Activated CD8-positive, alpha-beta T cell treated with anti-CD3 and anti-CD28 coated beads for 36 hours (primary cell): ENCODE measurements at regions not wholly inside any gene's neighbourhood (a gene's known extent, or its start where the extent isn't known, plus 50 kb on each side); places are given as distances from the start of the nearest gene placed in this dataset.

Source experiments
- ATAC-seq: fragments of 200-7000 bp; cut with Tn5 transposase; one replicate; pipeline ENCODE4 v1.10.0; 2021; ENCODE audit warnings: mild to moderate bottlenecking, moderate library complexity
- CTCF ChIA-PET: fragments of 350-600 bp; sonication (Branson Sonifier 250); formaldehyde crosslinking; loops from one replicate; lab custom pipeline; 2021; ENCODE audit warnings: antibody characterized with exemption; lab: Charles Lee
- POLR2A ChIA-PET: fragments of 350-600 bp; sonication (Branson Sonifier 250); formaldehyde crosslinking; loops from one replicate; lab custom pipeline; 2021; ENCODE audit warnings: antibody characterized with exemption; lab: Charles Lee
- DNase-seq: peaks from one replicate; pipeline ENCODE4 v3.0.0-alpha.2; 2020
- H3K27ac Mint-ChIP-seq: one replicate; pipeline ENCODE4 v1.8.0; 2021; ENCODE audit warnings: mild to moderate bottlenecking, mixed read lengths
- H3K27me3 Mint-ChIP-seq: one replicate; pipeline ENCODE4 v1.8.0; 2021; ENCODE audit warnings: mixed read lengths
- H3K36me3 Mint-ChIP-seq: one replicate; pipeline ENCODE4 v1.8.0; 2021; ENCODE audit warnings: low read depth, mixed read lengths
- H3K4me1 Mint-ChIP-seq: one replicate; pipeline ENCODE4 v1.8.0; 2021; ENCODE audit warnings: low read depth, mixed read lengths
- H3K4me3 Mint-ChIP-seq: one replicate; pipeline ENCODE4 v1.8.0; 2021; ENCODE audit warnings: mild to moderate bottlenecking, moderate library complexity, mixed read lengths
- H3K9me3 Mint-ChIP-seq: one replicate; pipeline ENCODE4 v1.8.0; 2021; ENCODE audit warnings: mixed read lengths
- CTCF ChIP-seq: fragments of 200-600 bp; IDR thresholded peaks from one replicate; pipeline ENCODE4 v1.8.0; 2022; ENCODE audit warnings: antibody characterized with exemption, mild to moderate bottlenecking
- intact Hi-C: fragments of 100-400 bp; cut with micrococcal nuclease; formaldehyde crosslinking; loops from one replicate; pipeline ENCODE4 v1.10.0; 2022

- intact Hi-C loops = no loop called here
Observed at GRCh38 chr2:16275131-16275530, 334.8 kb downstream of the MYCN start.

GRCh38 chr2:16273111-16273510, 332.8 kb downstream of the MYCN start:
- ATAC-seq (no peak), DNase-seq (no peak)
- no peak for TF ChIP-seq CTCF
- no peaks in the 10 kb centered on the region for H3K36me3 Mint-ChIP-seq
- no peaks in the 10 kb centered on the region for H3K9me3 Mint-ChIP-seq
- no peak overlapping the region for H3K4me3 Mint-ChIP-seq
- ChIA-PET POLR2A (no interaction called here), CTCF (interaction anchor here (1.2 kb wide), 1 partner anchor 8 kb away, joined by 3 read pairs; no protein-coding TSS in a partner anchor)
- H3K4me1 Mint-ChIP-seq = no peaks in the 10 kb centered on the region
- H3K27ac Mint-ChIP-seq = no peak overlapping the region
- no peaks in the 10 kb centered on the region for H3K27me3 Mint-ChIP-seq
- intact Hi-C loops = no loop called here

More at GRCh38 chr2:16275131-16275530, 334.8 kb downstream of the MYCN start:
- ChIA-PET CTCF (no interaction called here), POLR2A (no interaction called here)
- DNase-seq (no peak), ATAC-seq (no peak)
- Mint-ChIP-seq H3K4me3 (no peak overlapping the region), H3K27ac (no peak overlapping the region), H3K9me3 (no peaks in the 10 kb centered on the region), H3K4me1 (no peaks in the 10 kb centered on the region), H3K36me3 (no peaks in the 10 kb centered on the region), H3K27me3 (no peaks in the 10 kb centered on the region)
- no peak for TF ChIP-seq CTCF

GRCh38 chr2:16272038-16272788, 331.9 kb downstream of the MYCN start:
- Mint-ChIP-seq H3K27ac (no peak overlapping the region), H3K27me3 (no peaks in the 10 kb centered on the region), H3K9me3 (no peaks in the 10 kb centered on the region), H3K36me3 (no peaks in the 10 kb centered on the region), H3K4me1 (no peaks in the 10 kb centered on the region), H3K4me3 (no peak overlapping the region)
- ChIA-PET POLR2A (interaction anchor here (0.8 kb wide), 1 partner anchor 12 kb away, joined by 3 read pairs; no protein-coding TSS in a partner anchor), CTCF (interaction anchor here (1.2 to 1.4 kb wide), 2 partner anchors 9 to 37 kb away, joined by 3 read pairs; no protein-coding TSS in a partner anchor)
- no peak for TF ChIP-seq CTCF
- intact Hi-C loops = no loop called here
- DNase-seq (no peak), ATAC-seq (no peak)

GRCh38 chr2:16271231-16271896, 331.0 kb downstream of the MYCN start:
- H3K36me3 Mint-ChIP-seq = no peaks in the 10 kb centered on the region
- no peak overlapping the region for H3K4me3 Mint-ChIP-seq
- CTCF ChIA-PET = interaction anchor here (1.4 kb wide), 1 partner anchor 38 kb away, joined by 3 read pairs; no protein-coding TSS in a partner anchor
- no peak for TF ChIP-seq CTCF
- intact Hi-C loops = no loop called here
- H3K27me3 Mint-ChIP-seq = no peaks in the 10 kb centered on the region
- no peak overlapping the region for H3K27ac Mint-ChIP-seq
- POLR2A ChIA-PET = interaction anchor here (0.8 kb wide), 1 partner anchor 11 kb away, joined by 3 read pairs; no protein-coding TSS in a partner anchor
- H3K4me1 Mint-ChIP-seq = no peaks in the 10 kb centered on the region
- no peak for ATAC-seq
- no peaks in the 10 kb centered on the region for H3K9me3 Mint-ChIP-seq
- no peak for DNase-seq

- DNase-seq = no peak
- ChIA-PET CTCF (no interaction called here), POLR2A (no interaction called here)
- TF ChIP-seq CTCF = no peak
- H3K27me3 Mint-ChIP-seq = no peaks in the 10 kb centered on the region
- H3K36me3 Mint-ChIP-seq = no peaks in the 10 kb centered on the region
- ATAC-seq = no peak
- H3K9me3 Mint-ChIP-seq = no peaks in the 10 kb centered on the region
- H3K4me3 Mint-ChIP-seq = no peak overlapping the region
- H3K27ac Mint-ChIP-seq = no peak overlapping the region
- intact Hi-C loops = no loop called here
- no peaks in the 10 kb centered on the region for H3K4me1 Mint-ChIP-seq
Observed at GRCh38 chr2:16270441-16270840, 330.1 kb downstream of the MYCN start.
